ENCODE measurements at regions not wholly inside any gene's neighbourhood (a gene's known extent, or its start where the extent isn't known, plus 50 kb on each side); places are given as distances from the start of the nearest gene placed in this dataset.

DNA sequence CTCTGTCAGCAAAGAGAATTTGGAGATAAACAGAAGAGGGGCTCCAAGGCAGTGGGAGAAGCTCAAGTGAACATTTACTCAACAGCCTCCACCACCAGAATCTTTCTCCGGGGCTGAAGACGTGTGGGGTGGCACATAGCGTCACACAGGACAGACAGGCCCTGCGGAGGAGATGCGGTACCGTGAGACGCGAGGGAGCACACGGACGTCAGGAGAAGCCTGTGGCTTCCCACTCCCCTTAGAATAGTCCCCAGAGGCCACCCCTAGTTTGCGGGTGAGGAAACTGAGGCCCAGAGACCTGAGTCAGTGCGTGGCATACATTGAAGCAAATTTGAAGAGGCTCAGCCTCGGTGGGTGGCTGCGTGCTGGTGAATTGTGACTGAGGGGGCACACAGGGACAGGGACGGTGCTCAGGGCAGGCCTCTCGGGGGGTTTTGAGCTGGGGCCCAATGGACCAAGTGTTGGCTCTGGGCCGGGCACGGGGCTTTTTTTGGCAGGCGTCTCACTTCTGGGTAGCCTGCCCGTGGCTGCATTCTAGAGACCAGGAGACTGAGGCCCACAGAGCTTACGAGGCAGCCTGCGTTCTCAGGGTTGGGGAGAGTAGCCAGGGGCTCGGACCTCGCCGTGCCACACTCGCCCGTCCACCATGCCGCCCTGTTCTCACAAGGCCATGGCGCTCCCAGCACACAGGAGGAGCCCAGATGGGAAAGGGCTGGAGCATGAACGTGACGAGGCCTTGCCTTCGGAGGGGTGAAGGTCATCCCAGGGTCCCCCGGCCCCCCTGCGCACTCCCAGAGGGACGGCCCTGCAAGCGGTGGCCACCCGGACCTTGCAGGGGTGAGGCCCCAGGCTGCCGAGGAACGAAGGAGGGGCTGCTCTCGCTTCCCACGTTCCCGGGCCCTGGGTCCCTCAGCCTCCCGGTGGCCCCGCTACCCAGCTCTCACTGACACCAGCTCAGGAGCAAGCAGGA, 220.6 kb downstream of the C9orf50 start:
- Histone ChIP-seq H3K4me3 (ENCODE audit: low read length) (no peak overlapping the region), H3K36me3 (replicated peaks; ENCODE audit: insufficient read depth, low read length) (no peaks in the 10 kb centered on the region), H3K9ac (ENCODE audit: low read length) (no peak overlapping the region), H3F3A (ENCODE audit: insufficient read depth, low read length) (no peaks in the 10 kb centered on the region), H3K27ac (ENCODE audit: low read length) (no peak overlapping the region), H3K9me2 (replicated peaks; ENCODE audit: insufficient read depth, low read length) (no peaks in the 10 kb centered on the region), H4K20me1 (ENCODE audit: insufficient read depth, low read length) (no peaks in the 10 kb centered on the region), H3K4me1 (ENCODE audit: low read length) (no peaks in the 10 kb centered on the region), H3K9me3 (replicated peaks; ENCODE audit: insufficient read depth, low read length) (no peaks in the 10 kb centered on the region), H3K4me2 (ENCODE audit: low read depth, low read length) (no peak overlapping the region), H3K27me3 (replicated peaks; ENCODE audit: insufficient read depth, low read length) (peaks cover 35% of the 10 kb centered on the region), H2AFZ (ENCODE audit: low read length) (no peak overlapping the region), H3K79me2 (ENCODE audit: low read length) (no peaks in the 10 kb centered on the region)
- TF ChIP-seq EZH2phosphoT487 (IDR thresholded peaks at IDR 0.05; ENCODE audit: low read length) (no peak), EZH2 (optimal IDR thresholded peaks at IDR 0.05; ENCODE audit: low read depth, low read length) (no peak)
- TF ChIP-seq, protein P1, sequence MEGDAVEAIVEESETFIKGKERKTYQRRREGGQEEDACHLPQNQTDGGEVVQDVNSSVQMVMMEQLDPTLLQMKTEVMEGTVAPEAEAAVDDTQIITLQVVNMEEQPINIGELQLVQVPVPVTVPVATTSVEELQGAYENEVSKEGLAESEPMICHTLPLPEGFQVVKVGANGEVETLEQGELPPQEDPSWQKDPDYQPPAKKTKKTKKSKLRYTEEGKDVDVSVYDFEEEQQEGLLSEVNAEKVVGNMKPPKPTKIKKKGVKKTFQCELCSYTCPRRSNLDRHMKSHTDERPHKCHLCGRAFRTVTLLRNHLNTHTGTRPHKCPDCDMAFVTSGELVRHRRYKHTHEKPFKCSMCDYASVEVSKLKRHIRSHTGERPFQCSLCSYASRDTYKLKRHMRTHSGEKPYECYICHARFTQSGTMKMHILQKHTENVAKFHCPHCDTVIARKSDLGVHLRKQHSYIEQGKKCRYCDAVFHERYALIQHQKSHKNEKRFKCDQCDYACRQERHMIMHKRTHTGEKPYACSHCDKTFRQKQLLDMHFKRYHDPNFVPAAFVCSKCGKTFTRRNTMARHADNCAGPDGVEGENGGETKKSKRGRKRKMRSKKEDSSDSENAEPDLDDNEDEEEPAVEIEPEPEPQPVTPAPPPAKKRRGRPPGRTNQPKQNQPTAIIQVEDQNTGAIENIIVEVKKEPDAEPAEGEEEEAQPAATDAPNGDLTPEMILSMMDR (IDR thresholded peaks at IDR 0.05; ENCODE audit: low read length), result no peak
- DNase-seq, result no peak

DNA sequence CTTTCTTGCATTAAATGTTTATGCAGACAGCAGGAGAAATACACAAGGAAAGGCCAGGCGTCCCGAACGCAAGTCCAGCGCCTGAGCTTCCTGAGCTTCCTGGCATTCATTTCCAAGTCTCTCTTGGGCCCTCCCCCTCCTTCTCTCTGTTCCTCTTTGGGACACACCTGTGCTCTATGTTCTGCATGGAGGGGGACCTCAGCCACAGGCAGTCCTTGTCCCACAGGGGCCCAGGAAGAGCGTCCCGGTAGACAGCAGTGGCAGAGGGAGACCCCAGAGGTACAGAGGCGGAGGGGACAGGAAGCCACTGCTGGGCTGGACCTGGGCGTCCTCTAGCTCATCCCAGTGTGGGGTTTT, 221.3 kb downstream of the C9orf50 start:
- TF ChIP-seq EZH2 (optimal IDR thresholded peaks at IDR 0.05; ENCODE audit: low read depth, low read length) (no peak), EZH2phosphoT487 (IDR thresholded peaks at IDR 0.05; ENCODE audit: low read length) (no peak)
- TF ChIP-seq, protein P1 (IDR thresholded peaks at IDR 0.05; ENCODE audit: low read length), result no peak
- no peaks in the 10 kb centered on the region for H3K9me3 ChIP-seq (replicated peaks; ENCODE audit: insufficient read depth, low read length)
- H4K20me1 ChIP-seq (ENCODE audit: insufficient read depth, low read length), result no peaks in the 10 kb centered on the region
- no peak overlapping the region for H3K4me2 ChIP-seq (ENCODE audit: low read depth, low read length)
- H3K79me2 ChIP-seq (ENCODE audit: low read length), result no peaks in the 10 kb centered on the region
- no peak overlapping the region for H2AFZ ChIP-seq (ENCODE audit: low read length)
- H3K4me3 ChIP-seq (ENCODE audit: low read length), result no peak overlapping the region
- no peaks in the 10 kb centered on the region for H3F3A ChIP-seq (ENCODE audit: insufficient read depth, low read length)
- DNase-seq, result no peak
- no peaks in the 10 kb centered on the region for H3K9me2 ChIP-seq (replicated peaks; ENCODE audit: insufficient read depth, low read length)
- no peak overlapping the region for H3K9ac ChIP-seq (ENCODE audit: low read length)
- no peaks in the 10 kb centered on the region for H3K4me1 ChIP-seq (ENCODE audit: low read length)
- no peaks in the 10 kb centered on the region for H3K36me3 ChIP-seq (replicated peaks; ENCODE audit: insufficient read depth, low read length)
- H3K27me3 ChIP-seq (replicated peaks; ENCODE audit: insufficient read depth, low read length), result peaks cover 41% of the 10 kb centered on the region
- no peak overlapping the region for H3K27ac ChIP-seq (ENCODE audit: low read length)

DNA sequence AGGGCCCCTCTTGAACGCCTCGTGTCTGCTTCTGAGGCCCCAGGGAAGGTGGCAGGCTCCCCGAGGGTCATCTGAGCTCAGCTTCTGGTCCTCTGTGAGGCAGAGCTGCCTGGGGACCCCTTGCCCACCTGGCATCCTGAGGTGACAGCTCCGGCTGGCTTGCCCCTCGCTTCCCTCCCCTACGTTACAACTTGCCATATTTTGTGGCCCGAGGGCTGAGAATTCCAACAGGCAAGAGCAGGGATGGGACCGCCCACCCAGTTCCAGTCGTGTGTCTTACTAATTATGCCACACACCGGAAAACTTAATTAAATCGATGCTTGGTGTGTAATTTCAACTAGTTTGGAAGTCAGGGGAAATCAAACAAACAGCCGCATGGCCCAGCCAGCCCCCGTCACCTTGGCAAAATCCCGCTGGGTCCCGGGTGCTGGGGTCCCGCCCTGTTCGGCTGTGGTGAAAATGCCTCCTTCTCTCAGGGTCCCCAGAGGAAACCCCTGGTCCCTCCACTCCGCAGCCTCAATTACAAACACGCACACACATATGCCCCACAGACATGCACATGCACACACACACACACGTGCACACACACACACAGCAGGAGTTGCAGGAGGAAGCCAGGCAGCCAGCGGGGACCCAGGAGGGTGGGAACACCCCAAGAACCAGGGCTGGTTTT, 221.0 kb upstream of the IER5L start:
- H3K4me1 ChIP-seq (ENCODE audit: low read length), result no peaks in the 10 kb centered on the region
- H3K79me2 ChIP-seq (ENCODE audit: low read length), result no peaks in the 10 kb centered on the region
- no peaks in the 10 kb centered on the region for H3K9me2 ChIP-seq (replicated peaks; ENCODE audit: insufficient read depth, low read length)
- H4K20me1 ChIP-seq (ENCODE audit: insufficient read depth, low read length), result no peaks in the 10 kb centered on the region
- no peak overlapping the region for H3K27ac ChIP-seq (ENCODE audit: low read length)
- H3K9ac ChIP-seq (ENCODE audit: low read length), result no peak overlapping the region
- no peak overlapping the region for H2AFZ ChIP-seq (ENCODE audit: low read length)
- H3F3A ChIP-seq (ENCODE audit: insufficient read depth, low read length), result no peaks in the 10 kb centered on the region
- no peak overlapping the region for H3K4me3 ChIP-seq (ENCODE audit: low read length)
- no peak overlapping the region for H3K4me2 ChIP-seq (ENCODE audit: low read depth, low read length)
- no peaks in the 10 kb centered on the region for H3K9me3 ChIP-seq (replicated peaks; ENCODE audit: insufficient read depth, low read length)
- no peaks in the 10 kb centered on the region for H3K36me3 ChIP-seq (replicated peaks; ENCODE audit: insufficient read depth, low read length)
- no peak for TF ChIP-seq EZH2 (optimal IDR thresholded peaks at IDR 0.05; ENCODE audit: low read depth, low read length)
- TF ChIP-seq, protein P1 (IDR thresholded peaks at IDR 0.05; ENCODE audit: low read length), result no peak
- TF ChIP-seq EZH2phosphoT487 (IDR thresholded peaks at IDR 0.05; ENCODE audit: low read length), result no peak
- no peak for DNase-seq
- peaks cover 43% of the 10 kb centered on the region for H3K27me3 ChIP-seq (replicated peaks; ENCODE audit: insufficient read depth, low read length)

All from MM.1S (cell line).